Mesenchymal stem cell (in vitro differentiated cells and primary cell): ENCODE measurements at regions not wholly inside any gene's neighbourhood (a gene's known extent, or its start where the extent isn't known, plus 50 kb on each side); places are given as distances from the start of the nearest gene placed in this dataset.
A peak's percentile ranks its signal among the peaks of the same experiment; 100 is the strongest.

Source experiments
- DNase-seq: peaks from one replicate; pipeline ENCODE4 v3.0.0-alpha.2; 2013
- H2AFZ ChIP-seq: one replicate; pipeline ENCODE4 v1.6.1; 2013; ENCODE audit warnings: low read depth, mild to moderate bottlenecking, control low read depth, inconsistent platforms, low read length, moderate library complexity
- H2AK5ac ChIP-seq: 2 replicates; pipeline ENCODE4 v1.6.1; 2013; ENCODE audit warnings: low read length, moderate library complexity, mild to moderate bottlenecking, inconsistent platforms; ENCODE audit not compliant: severe bottlenecking
- H2BK120ac ChIP-seq: one replicate; pipeline ENCODE4 v1.6.1; 2013; ENCODE audit warnings: low read depth, mild to moderate bottlenecking, inconsistent platforms, low read length, moderate library complexity
- H2BK12ac ChIP-seq, 2 experiments: one replicate each; pipeline ENCODE4 v1.6.1; 2013; ENCODE audit warnings: inconsistent platforms in 2 of 2, low read length in 2 of 2, mild to moderate bottlenecking in 2 of 2, moderate library complexity in 2 of 2, control low read depth in 1 of 2
- H2BK15ac ChIP-seq: one replicate; pipeline ENCODE4 v1.6.1; 2013; ENCODE audit warnings: mild to moderate bottlenecking, low read depth, inconsistent platforms; ENCODE audit not compliant: poor library complexity, severe bottlenecking
- H2BK5ac ChIP-seq: 2 replicates; pipeline ENCODE4 v1.6.1; 2013; ENCODE audit warnings: low read depth, mild to moderate bottlenecking, low read length, control low read depth, inconsistent platforms; ENCODE audit not compliant: poor library complexity, severe bottlenecking
- H3K14ac ChIP-seq, 2 experiments: one replicate each; pipeline ENCODE4 v1.6.1; 2013; ENCODE audit warnings: inconsistent platforms in 2 of 2, low read length in 2 of 2, control low read depth in 1 of 2, mild to moderate bottlenecking in 1 of 2, moderate library complexity in 1 of 2
- H3K18ac ChIP-seq, 2 experiments: one replicate each; pipeline ENCODE4 v1.6.1; 2013; ENCODE audit warnings: inconsistent platforms in 2 of 2, low read length in 2 of 2, control low read depth in 1 of 2, low read depth in 1 of 2, mild to moderate bottlenecking in 1 of 2
- H3K23ac ChIP-seq, 2 experiments: one replicate each; pipeline ENCODE4 v1.6.1; 2013; ENCODE audit warnings: inconsistent platforms in 2 of 2, low read length in 2 of 2, mild to moderate bottlenecking in 2 of 2, moderate library complexity in 2 of 2, control low read depth in 1 of 2
- H3K27ac ChIP-seq: 2 replicates; pipeline ENCODE4 v1.5.1; 2013; ENCODE audit warnings: mild to moderate bottlenecking, moderate library complexity, low read length, control low read depth, inconsistent platforms; ENCODE audit not compliant: poor library complexity, severe bottlenecking
- H3K27me3 ChIP-seq, 2 experiments: 2 replicates each; pipeline versions ENCODE4 v1.6.1 to v1.7.0; 2013; ENCODE audit warnings: low read length in 2 of 2, mild to moderate bottlenecking in 2 of 2, moderate library complexity in 2 of 2, control low read depth in 1 of 2, inconsistent platforms in 1 of 2; ENCODE audit not compliant: control insufficient read depth in 1 of 2, insufficient read depth in 1 of 2
- H3K36me3 ChIP-seq, 2 experiments: 2 replicates each; pipeline versions ENCODE4 v1.6.1 to v1.7.0; 2013; ENCODE audit warnings: low read length in 2 of 2, control low read depth in 1 of 2, inconsistent platforms in 1 of 2, low read depth in 1 of 2, mild to moderate bottlenecking in 1 of 2; ENCODE audit not compliant: insufficient read depth in 2 of 2, control insufficient read depth in 1 of 2
- H3K4ac ChIP-seq, 2 experiments: one replicate each; pipeline ENCODE4 v1.6.1; 2013; ENCODE audit warnings: inconsistent platforms in 2 of 2, low read length in 2 of 2, mild to moderate bottlenecking in 2 of 2, moderate library complexity in 2 of 2, control low read depth in 1 of 2, low read depth in 1 of 2
- H3K4me1 ChIP-seq: 2 replicates; pipeline ENCODE4 v1.6.1; 2013; ENCODE audit warnings: low read depth, low read length, control low read depth; ENCODE audit not compliant: control insufficient read depth, insufficient read depth
- H3K4me2 ChIP-seq: 2 replicates; pipeline ENCODE4 v1.6.1; 2013; ENCODE audit warnings: low read length, mild to moderate bottlenecking, inconsistent platforms; ENCODE audit not compliant: poor library complexity, severe bottlenecking
- H3K4me3 ChIP-seq, 2 experiments: 2 replicates each; pipeline versions ENCODE4 v1.5.1 to v1.7.0; 2013; ENCODE audit warnings: low read length in 2 of 2, mild to moderate bottlenecking in 2 of 2, control low read depth in 1 of 2, low read depth in 1 of 2; ENCODE audit not compliant: insufficient read depth in 1 of 2
- H3K79me1 ChIP-seq: replicated peaks from 2 replicates; pipeline ENCODE4 v1.6.1; 2013; ENCODE audit warnings: mild to moderate bottlenecking, control low read depth, low read length, inconsistent platforms; ENCODE audit not compliant: poor library complexity, severe bottlenecking
- H3K9ac ChIP-seq: 2 replicates; pipeline ENCODE4 v1.7.0; 2013; ENCODE audit warnings: mild to moderate bottlenecking, low read length, moderate library complexity
- H3K9me3 ChIP-seq: 2 replicates; pipeline ENCODE4 v1.7.0; 2013; ENCODE audit warnings: mild to moderate bottlenecking, low read length; ENCODE audit not compliant: control insufficient read depth
- H4K8ac ChIP-seq: one replicate; pipeline ENCODE4 v1.6.1; 2013; ENCODE audit warnings: inconsistent platforms, mild to moderate bottlenecking, low read length, moderate library complexity
- H4K91ac ChIP-seq: one replicate; pipeline ENCODE4 v1.6.1; 2013; ENCODE audit warnings: mild to moderate bottlenecking, low read length, inconsistent platforms
- WGBS: methylation state at CpG from one replicate; pipeline ENCODE4 v1.1.7; 2013; ENCODE audit warnings: mixed read lengths; 5-methylcytosine and 5-hydroxymethylcytosine counted together

GRCh38 chr2:36294316-36294721, 61.3 kb upstream of the CRIM1 start:
- Histone ChIP-seq H3K27ac (no peak overlapping the region), H3K4me3 (no peak overlapping the region), H3K79me1 (no peaks in the 10 kb centered on the region), H3K14ac (no peak overlapping the region), H2BK12ac (no peak overlapping the region), H3K4me2 (no peak overlapping the region), H3K23ac (no peak overlapping the region), H2BK5ac (no peak overlapping the region), H3K4me1 (no peaks in the 10 kb centered on the region), H2AK5ac (no peak overlapping the region), H3K4ac (no peak overlapping the region), H3K9ac (no peak overlapping the region), H2AFZ (no peak overlapping the region), H3K9me3 (no peaks in the 10 kb centered on the region), H2BK120ac (no peak overlapping the region), H3K27me3 (no peaks in the 10 kb centered on the region), H4K8ac (no peak overlapping the region), H2BK15ac (no peak overlapping the region), H4K91ac (no peak overlapping the region), H3K18ac (no peak overlapping the region), H3K36me3 (no peaks in the 10 kb centered on the region)
- DNase-seq: no peak
- WGBS: 75% methylated on average over 3 of the region's 3 CpGs

DNA sequence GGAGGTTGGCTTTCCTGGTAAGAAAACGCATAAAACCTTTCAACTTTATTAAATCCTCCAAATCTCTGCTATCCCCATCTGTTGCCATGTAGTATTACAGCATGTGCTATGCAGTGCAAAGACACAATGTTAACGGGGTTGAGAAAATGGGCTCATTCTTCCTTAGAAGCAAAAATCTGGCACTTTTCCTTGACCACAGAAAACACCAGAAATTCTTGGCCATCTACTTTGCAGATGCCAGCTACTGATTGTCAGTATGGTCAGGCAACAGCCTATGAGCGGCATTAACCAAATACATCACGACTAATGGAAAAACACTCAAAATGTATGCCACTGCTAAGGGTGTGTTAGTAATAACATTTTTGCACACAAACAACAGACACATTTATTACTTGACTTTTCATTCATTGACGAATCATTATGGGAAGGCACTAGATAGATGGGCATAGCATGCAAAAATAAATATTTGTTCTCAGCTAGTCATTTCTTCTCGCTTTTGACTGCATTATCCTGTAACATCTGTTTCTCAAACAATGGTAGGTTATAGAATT, 65.2 kb upstream of the CRIM1 start:
- Histone ChIP-seq H2BK12ac (no peak overlapping the region), H3K4me2 (no peak overlapping the region), H2AK5ac (no peak overlapping the region), H3K79me1 (no peaks in the 10 kb centered on the region), H3K27me3 (no peaks in the 10 kb centered on the region), H3K14ac (no peak overlapping the region), H3K18ac (no peak overlapping the region), H3K4ac (no peak overlapping the region), H3K23ac (no peak overlapping the region), H2AFZ (no peak overlapping the region), H3K27ac (no peak overlapping the region), H4K91ac (no peak overlapping the region), H3K4me1 (no peaks in the 10 kb centered on the region), H3K9ac (no peak overlapping the region), H3K36me3 (no peaks in the 10 kb centered on the region), H4K8ac (no peak overlapping the region), H3K4me3 (no peak overlapping the region), H2BK5ac (no peak overlapping the region), H3K9me3 (no peaks in the 10 kb centered on the region), H2BK120ac (no peak overlapping the region), H2BK15ac (no peak overlapping the region)
- whole genome bisulfite sequencing: 86% methylated on average over 3 of the region's 6 CpGs
- peak; percentile 11 for DNase-seq

- Histone ChIP-seq H3K14ac (no peak overlapping the region), H2BK120ac (no peak overlapping the region), H2BK12ac (no peak overlapping the region), H3K79me1 (no peaks in the 10 kb centered on the region), H4K8ac (no peak overlapping the region), H3K4me2 (no peak overlapping the region), H3K9me3 (no peaks in the 10 kb centered on the region), H3K18ac (no peak overlapping the region), H2BK15ac (no peak overlapping the region), H3K23ac (no peak overlapping the region), H3K27me3 (no peaks in the 10 kb centered on the region), H2AK5ac (no peak overlapping the region), H3K36me3 (no peaks in the 10 kb centered on the region), H3K9ac (no peak overlapping the region), H4K91ac (no peak overlapping the region), H3K27ac (no peak overlapping the region), H2AFZ (no peak overlapping the region), H3K4me1 (no peaks in the 10 kb centered on the region), H3K4ac (no peak overlapping the region), H3K4me3 (no peak overlapping the region), H2BK5ac (no peak overlapping the region)
- 89% methylated on average over 1 of the region's 1 CpG for WGBS
- no peak for DNase-seq
These were observed 65.8 kb upstream of the CRIM1 start for GRCh38 chr2:36289731-36290130.

DNA sequence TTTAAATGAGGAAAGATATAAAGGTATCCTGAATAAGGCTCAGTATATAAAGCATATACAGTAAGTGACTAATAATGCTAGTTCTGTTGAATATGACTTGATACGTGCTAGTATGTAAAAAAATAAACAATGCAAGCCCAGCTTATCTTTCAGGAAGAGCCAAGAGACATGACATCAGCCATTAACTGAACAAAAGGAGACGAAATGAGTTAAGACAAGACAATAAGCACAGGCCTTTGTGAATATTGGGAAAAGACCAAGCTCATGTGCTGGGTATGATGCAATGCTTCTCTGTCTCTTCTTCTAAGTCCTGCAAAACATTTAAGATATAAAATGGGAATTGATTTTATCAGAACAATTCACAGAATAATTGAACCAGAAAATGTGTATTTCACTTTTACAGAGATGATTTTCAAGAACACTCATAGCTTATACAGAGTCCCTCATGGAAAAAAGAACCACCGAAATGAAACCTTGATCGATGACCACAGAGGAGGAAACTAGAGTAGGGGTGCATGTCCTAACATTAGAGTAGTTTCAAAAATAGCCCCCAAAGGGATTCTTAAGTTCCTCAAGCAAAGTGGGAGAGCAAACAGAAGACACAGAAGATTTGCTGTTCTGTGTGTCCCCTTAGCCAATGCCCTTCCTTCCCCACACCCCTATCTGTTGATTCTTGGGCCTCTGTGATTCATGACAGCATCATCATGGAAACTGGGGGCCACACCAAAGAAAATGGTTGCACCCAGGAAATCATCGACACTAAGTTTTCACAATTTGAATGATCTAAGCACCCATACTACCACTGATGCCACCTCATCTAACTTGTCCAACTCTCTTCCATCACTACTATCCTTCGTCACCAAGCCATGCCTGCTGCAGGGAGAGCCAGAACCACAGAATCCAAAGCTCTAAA, 68.0 kb upstream of the CRIM1 start:
- Histone ChIP-seq H3K23ac (no peak overlapping the region), H3K14ac (no peak overlapping the region)
- WGBS: 79% methylated on average over 5 of the region's 6 CpGs

More for the DNA sequence above, 68.0 kb upstream of the CRIM1 start:
- Histone ChIP-seq H2AK5ac (no peak overlapping the region), H3K27me3 (no peaks in the 10 kb centered on the region), H2BK15ac (no peak overlapping the region), H2BK12ac (peak overlapping the region in 1 of 2 experiments; percentile 14), H3K36me3 (no peaks in the 10 kb centered on the region), H3K9me3 (no peaks in the 10 kb centered on the region), H3K79me1 (no peaks in the 10 kb centered on the region), H3K18ac (no peak overlapping the region), H2BK5ac (no peak overlapping the region), H3K27ac (no peak overlapping the region), H4K8ac (peak overlapping the region; percentile 13), H3K4me3 (no peak overlapping the region), H2BK120ac (no peak overlapping the region), H2AFZ (no peak overlapping the region), H3K4me2 (no peak overlapping the region), H3K4me1 (no peaks in the 10 kb centered on the region), H4K91ac (no peak overlapping the region), H3K4ac (no peak overlapping the region), H3K9ac (no peak overlapping the region)
- DNase-seq: peak; percentile 46
